ENCODE measurements at regions not wholly inside any gene's neighbourhood (a gene's known extent, or its start where the extent isn't known, plus 50 kb on each side); places are given as distances from the start of the nearest gene placed in this dataset.

DNA sequence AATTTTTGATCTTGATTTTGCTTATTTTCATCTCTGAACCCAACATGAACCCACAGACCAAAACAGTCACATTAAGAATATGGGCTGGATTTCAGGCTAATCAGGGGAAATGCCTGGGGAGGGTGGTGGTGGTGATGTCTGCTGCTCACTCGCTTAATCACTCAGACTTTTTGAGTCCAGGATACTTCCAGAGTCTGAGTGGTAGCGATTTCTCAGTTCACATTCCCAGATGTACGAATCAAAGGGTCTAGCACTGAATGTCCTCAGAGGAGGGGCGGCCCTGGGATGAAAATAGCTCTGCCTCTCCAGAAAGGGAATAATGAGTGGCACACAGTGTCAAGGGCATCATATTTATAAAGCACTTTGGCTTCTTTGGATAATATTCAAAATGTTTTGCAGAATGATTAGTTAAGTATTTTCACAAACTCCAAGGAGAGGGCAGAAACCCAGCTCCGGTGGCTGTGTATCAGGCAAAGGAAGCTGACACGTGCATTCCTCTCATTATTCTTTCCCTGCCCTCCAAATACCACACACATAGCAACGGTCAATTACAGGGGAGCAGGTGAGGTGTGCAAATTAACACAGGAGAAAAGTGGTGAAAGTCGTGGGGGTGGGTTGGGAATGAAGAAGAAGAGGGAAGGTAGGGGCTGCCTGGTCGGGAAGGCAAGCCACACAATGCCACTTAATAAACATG, 345.2 kb upstream of the RSPO3 start:
- peak; percentile 4 for DNase-seq (ENCODE audit: low read depth, low spot score)
- TF ChIP-seq, protein P1, sequence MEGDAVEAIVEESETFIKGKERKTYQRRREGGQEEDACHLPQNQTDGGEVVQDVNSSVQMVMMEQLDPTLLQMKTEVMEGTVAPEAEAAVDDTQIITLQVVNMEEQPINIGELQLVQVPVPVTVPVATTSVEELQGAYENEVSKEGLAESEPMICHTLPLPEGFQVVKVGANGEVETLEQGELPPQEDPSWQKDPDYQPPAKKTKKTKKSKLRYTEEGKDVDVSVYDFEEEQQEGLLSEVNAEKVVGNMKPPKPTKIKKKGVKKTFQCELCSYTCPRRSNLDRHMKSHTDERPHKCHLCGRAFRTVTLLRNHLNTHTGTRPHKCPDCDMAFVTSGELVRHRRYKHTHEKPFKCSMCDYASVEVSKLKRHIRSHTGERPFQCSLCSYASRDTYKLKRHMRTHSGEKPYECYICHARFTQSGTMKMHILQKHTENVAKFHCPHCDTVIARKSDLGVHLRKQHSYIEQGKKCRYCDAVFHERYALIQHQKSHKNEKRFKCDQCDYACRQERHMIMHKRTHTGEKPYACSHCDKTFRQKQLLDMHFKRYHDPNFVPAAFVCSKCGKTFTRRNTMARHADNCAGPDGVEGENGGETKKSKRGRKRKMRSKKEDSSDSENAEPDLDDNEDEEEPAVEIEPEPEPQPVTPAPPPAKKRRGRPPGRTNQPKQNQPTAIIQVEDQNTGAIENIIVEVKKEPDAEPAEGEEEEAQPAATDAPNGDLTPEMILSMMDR (IDR thresholded peaks at IDR 0.05; ENCODE audit: low read depth, low read length): no peak
- no peak overlapping the region for H3K4me3 ChIP-seq (ENCODE audit: low read depth, low read length)
- in situ Hi-C loops (cut with HindIII; ENCODE audit: low sequenced_read_pairs): no loop called here

DNA sequence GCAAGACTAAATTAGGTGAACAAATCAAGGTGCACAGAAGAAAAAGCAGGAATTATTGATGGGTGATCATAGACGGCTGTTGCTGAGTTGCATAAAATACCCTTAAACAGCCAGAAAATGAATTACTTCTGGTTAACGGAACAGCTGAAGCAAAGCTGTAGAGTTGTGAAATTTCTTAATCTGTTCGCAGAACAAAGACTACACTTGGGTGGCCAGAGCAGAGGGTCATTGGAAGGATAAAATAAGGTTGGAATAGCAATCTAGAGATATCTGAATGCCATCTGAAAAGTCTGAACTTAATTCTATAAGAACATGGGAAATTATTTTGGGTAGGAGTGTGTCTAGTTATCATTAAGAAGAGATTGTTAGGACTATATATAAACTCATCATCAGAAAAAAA, 339.1 kb upstream of the RSPO3 start:
- in situ Hi-C loops (cut with HindIII; ENCODE audit: low sequenced_read_pairs): no loop called here
- DNase-seq (ENCODE audit: low read depth, low spot score): no peak
- TF ChIP-seq, protein P1 (IDR thresholded peaks at IDR 0.05; ENCODE audit: low read depth, low read length): no peak
- no peak overlapping the region for H3K4me3 ChIP-seq (ENCODE audit: low read depth, low read length)

DNA sequence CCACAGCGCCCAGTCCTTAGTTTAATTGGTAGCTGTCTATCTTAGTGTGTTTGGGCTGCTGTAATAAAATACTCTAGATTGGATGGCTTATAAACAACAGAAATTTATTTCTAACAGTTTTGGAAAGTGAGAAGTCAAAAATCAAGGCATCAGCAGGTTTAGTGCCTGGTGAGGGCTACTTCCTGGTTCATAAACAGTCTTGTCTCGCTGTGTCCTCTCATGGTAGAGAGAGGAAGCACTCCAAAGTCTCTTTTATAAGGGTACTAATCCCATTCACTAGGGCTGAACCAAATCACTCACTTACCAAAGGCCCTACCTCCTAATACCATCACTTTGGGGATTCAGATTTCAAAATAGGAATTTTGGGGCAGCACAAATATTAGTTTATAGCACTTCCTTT, 336.9 kb upstream of the RSPO3 start:
- TF ChIP-seq, protein P1 (IDR thresholded peaks at IDR 0.05; ENCODE audit: low read depth, low read length): no peak
- in situ Hi-C loops (cut with HindIII; ENCODE audit: low sequenced_read_pairs): no loop called here
- no peak for DNase-seq (ENCODE audit: low read depth, low spot score)
- no peak overlapping the region for H3K4me3 ChIP-seq (ENCODE audit: low read depth, low read length)

DNA sequence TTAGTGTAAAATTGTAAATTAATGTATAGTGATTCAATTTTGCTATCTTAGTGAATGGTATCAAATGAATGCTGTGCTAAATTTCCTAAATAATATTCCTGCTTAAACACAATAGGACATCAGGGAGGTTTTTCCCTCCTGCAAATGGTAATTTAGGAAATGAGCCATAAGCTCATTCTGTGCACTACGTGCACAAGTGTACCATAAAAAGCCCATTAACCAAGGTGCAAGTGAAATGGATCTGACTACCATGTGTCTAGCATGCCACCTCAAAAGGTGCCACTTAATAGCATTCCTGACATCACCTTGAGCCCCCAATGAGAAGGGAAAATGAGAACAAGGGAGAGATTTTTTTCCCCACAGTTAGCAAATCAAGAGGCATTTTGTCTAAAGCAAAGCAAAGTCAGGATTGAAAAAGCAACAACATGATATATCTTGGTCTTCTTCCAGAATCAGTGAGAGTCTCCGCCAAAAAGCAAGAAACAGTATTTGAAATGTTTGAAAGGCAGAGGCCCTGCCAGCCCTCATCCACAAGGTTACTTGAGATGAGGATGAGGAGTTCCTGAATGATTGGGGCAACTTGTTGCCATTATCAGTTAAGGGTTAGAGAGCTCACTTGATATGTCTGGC, 334.2 kb upstream of the RSPO3 start:
- TF ChIP-seq, protein P1 (IDR thresholded peaks at IDR 0.05; ENCODE audit: low read depth, low read length): no peak
- H3K4me3 ChIP-seq (ENCODE audit: low read depth, low read length): no peak overlapping the region
- no peak for DNase-seq (ENCODE audit: low read depth, low spot score)
- in situ Hi-C loops (cut with HindIII; ENCODE audit: low sequenced_read_pairs): no loop called here

DNA sequence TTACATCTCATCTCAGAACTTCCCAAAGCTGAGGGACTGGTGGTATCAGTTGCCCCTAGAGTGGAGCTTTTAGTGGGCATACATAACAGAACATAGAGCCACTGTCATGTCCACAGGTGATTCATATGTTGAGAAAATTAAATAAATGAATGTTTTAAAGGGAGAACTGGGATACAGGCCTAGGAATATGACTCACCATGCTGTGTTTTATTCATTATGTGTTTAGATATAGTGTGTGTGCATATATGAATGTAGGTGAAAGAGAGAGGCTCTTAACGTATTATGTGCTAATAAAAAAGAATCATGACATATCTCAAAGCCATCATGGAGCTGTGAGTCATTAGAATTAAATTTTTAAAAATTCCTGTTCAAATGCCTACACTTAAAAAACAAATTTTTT, 332.2 kb upstream of the RSPO3 start:
- DNase-seq (ENCODE audit: low read depth, low spot score): peak; percentile 28
- in situ Hi-C loops (cut with HindIII; ENCODE audit: low sequenced_read_pairs): no loop called here
- TF ChIP-seq, protein P1 (IDR thresholded peaks at IDR 0.05; ENCODE audit: low read depth, low read length): no peak
- H3K4me3 ChIP-seq (ENCODE audit: low read depth, low read length): no peak overlapping the region

DNA sequence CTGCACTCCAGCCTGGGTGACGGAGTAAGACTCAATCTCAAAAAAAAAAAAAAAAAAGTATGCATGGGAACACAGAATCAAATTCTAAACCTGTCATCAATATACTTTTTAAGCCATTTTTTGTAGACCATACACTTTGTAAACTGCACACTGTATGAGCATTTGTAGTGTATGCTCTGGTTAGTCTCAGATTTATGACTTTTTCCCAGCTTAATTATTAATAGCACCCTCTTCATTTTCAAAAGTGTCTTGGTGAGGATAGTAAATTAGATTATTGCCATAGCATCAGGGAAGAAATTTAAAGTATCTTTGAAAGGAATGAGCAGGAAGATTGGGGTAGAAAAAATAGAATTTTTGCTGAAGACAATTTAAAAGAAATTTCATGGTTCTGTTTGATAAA, 330.8 kb upstream of the RSPO3 start:
- TF ChIP-seq, protein P1 (IDR thresholded peaks at IDR 0.05; ENCODE audit: low read depth, low read length): no peak
- H3K4me3 ChIP-seq (ENCODE audit: low read depth, low read length): no peak overlapping the region
- no peak for DNase-seq (ENCODE audit: low read depth, low spot score)
- in situ Hi-C loops (cut with HindIII; ENCODE audit: low sequenced_read_pairs): no loop called here

All from astrocyte of the spinal cord (primary cell).